ENCODE measurements at regions not wholly inside any gene's neighbourhood (a gene's known extent, or its start where the extent isn't known, plus 50 kb on each side); places are given as distances from the start of the nearest gene placed in this dataset.

DNA sequence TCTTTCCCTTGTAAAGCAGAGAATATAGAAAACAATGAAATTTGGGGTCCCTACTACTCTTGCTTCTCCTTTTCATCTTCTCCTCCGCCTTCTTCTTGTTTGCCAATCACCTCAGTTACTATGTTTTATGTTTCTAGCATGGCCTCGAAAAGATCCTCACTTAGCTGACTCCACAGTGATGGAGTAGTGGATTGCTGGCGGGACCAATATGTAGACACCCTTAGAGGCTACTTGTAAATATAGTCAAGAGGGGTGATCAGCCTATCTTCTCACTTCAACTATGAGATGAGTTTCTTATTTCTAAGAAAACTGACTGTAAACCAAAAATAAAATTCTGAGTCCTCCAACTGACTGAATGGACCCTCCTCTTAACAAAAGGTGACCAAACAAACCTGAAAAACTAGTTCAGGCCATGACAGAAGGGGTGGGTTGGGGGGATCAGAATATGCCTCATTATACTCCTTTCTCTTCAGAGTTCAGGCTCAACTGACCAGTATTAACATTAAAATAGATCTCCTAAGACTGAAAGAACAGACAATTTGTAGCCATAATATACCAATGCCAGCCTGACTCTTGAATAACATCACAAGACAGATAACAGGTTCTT, 829.0 kb downstream of the TLE4 start:
- H3K9me3 Mint-ChIP-seq = peaks cover 0 to 12% (median 2%) of the 10 kb centered on the region in 7 donors
- Histone ChIP-seq H3K4me3 (ENCODE audit: low read depth, low read length) (no peak overlapping the region), H3K27ac (ENCODE audit: insufficient read depth, low read length, poor library complexity, severe bottlenecking) (no peak overlapping the region), H3K4me1 (ENCODE audit: control insufficient read depth, insufficient read depth, low read length, poor library complexity, severe bottlenecking) (no peaks in the 10 kb centered on the region), H3K9me3 (ENCODE audit: control insufficient read depth in 2 of 2, low read length in 2 of 2) (no peaks in the 10 kb centered on the region), H3K27me3 (ENCODE audit: control insufficient read depth, insufficient read depth, low read length) (no peaks in the 10 kb centered on the region), H3K36me3 (ENCODE audit: control insufficient read depth, insufficient read depth, low read length) (no peaks in the 10 kb centered on the region)
- no peak overlapping the region for H3K27ac Mint-ChIP-seq
- no peaks in the 10 kb centered on the region for H3K36me3 Mint-ChIP-seq
- ATAC-seq (ENCODE audit: low read depth in 2 of 2) = no peak
- H3K27me3 Mint-ChIP-seq = no peaks in the 10 kb centered on the region
- no peaks in the 10 kb centered on the region for H3K4me1 Mint-ChIP-seq
- H3K4me3 Mint-ChIP-seq = no peak overlapping the region
- DNase-seq = no peak

DNA sequence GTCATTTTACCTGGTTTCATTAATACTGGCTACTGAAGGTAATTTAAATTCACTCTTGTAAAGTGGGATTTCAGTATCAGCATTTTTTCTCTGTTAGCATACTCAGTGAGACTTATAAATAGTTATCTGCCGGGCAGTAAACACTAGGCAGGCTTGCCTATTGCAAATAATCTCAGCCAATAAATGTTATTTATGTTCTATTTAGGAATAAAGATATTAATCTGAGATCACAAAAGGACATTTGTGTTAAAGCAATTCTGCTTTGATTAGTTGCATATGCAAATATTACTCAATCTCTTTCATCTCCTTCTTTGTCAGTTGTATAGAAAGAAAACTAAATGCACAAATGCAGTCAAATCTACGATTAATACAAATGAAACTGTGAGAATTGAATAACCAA, 827.8 kb downstream of the TLE4 start:
- Histone ChIP-seq H3K27ac (ENCODE audit: insufficient read depth, low read length, poor library complexity, severe bottlenecking) (no peak overlapping the region), H3K4me1 (ENCODE audit: control insufficient read depth, insufficient read depth, low read length, poor library complexity, severe bottlenecking) (no peaks in the 10 kb centered on the region), H3K27me3 (ENCODE audit: control insufficient read depth, insufficient read depth, low read length) (no peaks in the 10 kb centered on the region), H3K4me3 (ENCODE audit: low read depth, low read length) (no peak overlapping the region), H3K9me3 (ENCODE audit: control insufficient read depth in 2 of 2, low read length in 2 of 2) (no peaks in the 10 kb centered on the region), H3K36me3 (ENCODE audit: control insufficient read depth, insufficient read depth, low read length) (no peaks in the 10 kb centered on the region)
- no peak for ATAC-seq (ENCODE audit: low read depth in 2 of 2)
- H3K27me3 Mint-ChIP-seq = no peaks in the 10 kb centered on the region
- H3K27ac Mint-ChIP-seq = no peak overlapping the region
- no peak overlapping the region for H3K4me3 Mint-ChIP-seq
- DNase-seq = no peak
- no peaks in the 10 kb centered on the region for H3K4me1 Mint-ChIP-seq
- H3K36me3 Mint-ChIP-seq = no peaks in the 10 kb centered on the region
- peaks cover 0 to 12% (median 2%) of the 10 kb centered on the region in 7 donors for H3K9me3 Mint-ChIP-seq

DNA sequence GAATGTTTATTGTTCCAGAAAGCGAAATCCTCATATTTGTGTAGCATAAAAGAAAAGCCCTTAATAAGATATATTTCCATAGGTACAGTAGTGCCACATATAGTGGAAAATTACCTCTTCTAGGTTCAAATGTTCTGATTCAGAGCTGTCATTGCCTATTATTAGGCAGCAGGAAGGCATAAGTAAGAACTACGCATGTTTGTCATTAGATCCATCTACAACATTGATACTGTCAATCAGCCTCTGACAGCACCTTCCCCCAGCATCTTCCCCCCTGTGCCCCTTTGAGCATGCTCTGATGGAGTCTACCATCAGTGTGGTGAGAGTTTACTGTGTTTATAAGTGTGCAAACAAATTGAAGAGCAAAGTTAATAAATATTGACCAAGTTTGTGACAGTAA, 816.1 kb downstream of the TLE4 start:
- H3K4me1 Mint-ChIP-seq = no peaks in the 10 kb centered on the region
- H3K9me3 ChIP-seq (ENCODE audit: control insufficient read depth in 2 of 2, low read length in 2 of 2) = no peaks in the 10 kb centered on the region
- H3K27me3 ChIP-seq (ENCODE audit: control insufficient read depth, insufficient read depth, low read length) = no peaks in the 10 kb centered on the region
- DNase-seq (no peak), ATAC-seq (ENCODE audit: low read depth in 2 of 2) (no peak)
- H3K4me3 Mint-ChIP-seq = no peak overlapping the region
- peaks cover 0 to 12% (median 9%) of the 10 kb centered on the region in 7 donors for H3K9me3 Mint-ChIP-seq
- H3K27ac Mint-ChIP-seq = no peak overlapping the region
- H3K27ac ChIP-seq (ENCODE audit: insufficient read depth, low read length, poor library complexity, severe bottlenecking) = no peak overlapping the region
- H3K27me3 Mint-ChIP-seq = no peaks in the 10 kb centered on the region
- no peaks in the 10 kb centered on the region for H3K36me3 ChIP-seq (ENCODE audit: control insufficient read depth, insufficient read depth, low read length)
- no peaks in the 10 kb centered on the region for H3K4me1 ChIP-seq (ENCODE audit: control insufficient read depth, insufficient read depth, low read length, poor library complexity, severe bottlenecking)
- H3K4me3 ChIP-seq (ENCODE audit: low read depth, low read length) = no peak overlapping the region
- H3K36me3 Mint-ChIP-seq = no peaks in the 10 kb centered on the region

DNA sequence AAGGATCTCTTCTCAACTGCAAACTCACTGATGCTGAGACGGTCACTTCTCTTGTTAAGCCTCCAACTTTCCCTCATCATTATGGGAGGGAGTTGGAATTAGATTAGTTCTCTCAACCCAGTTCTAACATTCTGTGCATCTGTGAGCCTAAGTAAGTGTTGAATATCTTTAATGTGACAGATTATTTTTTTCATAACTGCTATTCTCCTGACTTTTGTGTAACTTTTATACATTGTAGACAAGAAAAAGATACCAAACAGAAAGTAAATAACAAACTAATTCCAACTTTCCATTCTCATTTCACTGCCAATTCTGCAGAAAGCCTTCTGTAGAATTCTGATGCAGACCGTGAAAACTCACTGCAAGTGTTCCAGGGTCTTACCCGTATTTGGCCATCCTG, 813.5 kb downstream of the TLE4 start:
- ATAC-seq (ENCODE audit: low read depth in 2 of 2) = no peak
- peaks cover 0 to 9% (median 5%) of the 10 kb centered on the region in 7 donors for H3K9me3 Mint-ChIP-seq
- H3K4me1 Mint-ChIP-seq = no peaks in the 10 kb centered on the region

DNA sequence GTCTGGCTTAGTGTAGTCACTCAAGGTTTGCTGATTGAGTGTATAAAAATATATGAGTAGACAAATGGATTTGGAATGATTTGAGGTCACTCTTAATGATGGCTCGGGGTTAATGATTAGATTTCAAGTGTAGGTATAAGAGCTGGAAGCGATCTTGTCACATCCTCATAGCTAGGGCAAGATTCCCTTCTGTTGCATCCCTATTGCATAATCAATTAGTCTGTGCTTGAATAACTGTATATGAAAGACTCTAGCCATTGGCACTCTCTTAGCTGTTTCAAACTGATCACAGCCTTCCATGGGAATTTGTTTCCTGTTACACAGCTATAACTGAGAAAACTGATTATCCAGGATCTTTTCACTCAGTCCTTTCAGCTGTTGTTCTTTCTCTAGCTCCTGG, 811.6 kb downstream of the TLE4 start:
- no peaks in the 10 kb centered on the region for H3K9me3 ChIP-seq (ENCODE audit: control insufficient read depth in 2 of 2, low read length in 2 of 2)
- DNase-seq (no peak), ATAC-seq (ENCODE audit: low read depth in 2 of 2) (no peak)
- Mint-ChIP-seq H3K4me1 (no peaks in the 10 kb centered on the region), H3K27me3 (no peaks in the 10 kb centered on the region), H3K4me3 (no peak overlapping the region), H3K9me3 (peaks cover 0 to 9% (median 4%) of the 10 kb centered on the region in 7 donors), H3K27ac (no peak overlapping the region), H3K36me3 (no peaks in the 10 kb centered on the region)
- H3K27me3 ChIP-seq (ENCODE audit: control insufficient read depth, insufficient read depth, low read length) = no peaks in the 10 kb centered on the region
- H3K36me3 ChIP-seq (ENCODE audit: control insufficient read depth, insufficient read depth, low read length) = no peaks in the 10 kb centered on the region
- H3K4me3 ChIP-seq (ENCODE audit: low read depth, low read length) = no peak overlapping the region
- no peaks in the 10 kb centered on the region for H3K4me1 ChIP-seq (ENCODE audit: control insufficient read depth, insufficient read depth, low read length, poor library complexity, severe bottlenecking)
- no peak overlapping the region for H3K27ac ChIP-seq (ENCODE audit: insufficient read depth, low read length, poor library complexity, severe bottlenecking)

More for the DNA sequence above, 813.5 kb downstream of the TLE4 start:
- no peaks in the 10 kb centered on the region for H3K36me3 Mint-ChIP-seq
- no peak for DNase-seq
- Histone ChIP-seq H3K27ac (ENCODE audit: insufficient read depth, low read length, poor library complexity, severe bottlenecking) (no peak overlapping the region), H3K36me3 (ENCODE audit: control insufficient read depth, insufficient read depth, low read length) (no peaks in the 10 kb centered on the region), H3K27me3 (ENCODE audit: control insufficient read depth, insufficient read depth, low read length) (no peaks in the 10 kb centered on the region), H3K4me3 (ENCODE audit: low read depth, low read length) (no peak overlapping the region), H3K9me3 (ENCODE audit: control insufficient read depth in 2 of 2, low read length in 2 of 2) (no peaks in the 10 kb centered on the region), H3K4me1 (ENCODE audit: control insufficient read depth, insufficient read depth, low read length, poor library complexity, severe bottlenecking) (no peaks in the 10 kb centered on the region)
- H3K27ac Mint-ChIP-seq = no peak overlapping the region
- H3K27me3 Mint-ChIP-seq = no peaks in the 10 kb centered on the region
- no peak overlapping the region for H3K4me3 Mint-ChIP-seq

DNA sequence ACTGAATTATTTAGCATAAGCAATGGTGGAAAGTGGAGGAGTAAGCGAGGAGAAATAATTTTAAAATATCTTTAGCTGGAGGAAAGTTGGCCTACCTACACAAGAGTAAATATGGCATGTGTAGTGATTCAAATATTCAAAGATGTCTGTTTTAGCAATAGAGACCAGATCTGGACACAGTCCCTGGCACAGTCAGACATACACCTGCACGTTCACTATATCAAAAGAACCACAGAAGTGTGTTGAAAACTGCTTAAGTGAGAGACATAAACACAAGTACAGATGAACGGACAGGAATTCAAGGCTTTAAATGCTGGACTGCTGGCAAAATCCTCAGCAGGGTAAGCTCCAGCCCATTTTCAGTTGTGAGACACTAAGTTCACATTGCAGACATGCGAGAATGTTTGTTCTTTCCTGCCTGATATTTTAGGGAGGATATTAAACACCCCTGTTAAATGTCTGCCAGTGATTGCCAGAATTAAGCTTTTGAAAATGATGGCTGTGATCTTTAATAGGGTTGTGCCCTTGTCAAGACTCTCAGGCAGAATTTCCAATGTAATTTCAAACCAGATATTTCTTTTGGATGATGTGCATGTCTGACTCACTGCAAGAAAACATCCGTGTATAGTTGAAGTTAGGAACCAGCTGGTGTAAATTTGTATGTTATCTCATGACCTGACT, 810.6 kb downstream of the TLE4 start:
- H3K9me3 ChIP-seq (ENCODE audit: control insufficient read depth in 2 of 2, low read length in 2 of 2) = no peaks in the 10 kb centered on the region
- H3K36me3 ChIP-seq (ENCODE audit: control insufficient read depth, insufficient read depth, low read length) = no peaks in the 10 kb centered on the region
- no peak for ATAC-seq (ENCODE audit: low read depth in 2 of 2)
- DNase-seq = no peak
- H3K4me3 ChIP-seq (ENCODE audit: low read depth, low read length) = no peak overlapping the region
- H3K27ac ChIP-seq (ENCODE audit: insufficient read depth, low read length, poor library complexity, severe bottlenecking) = no peak overlapping the region
- no peaks in the 10 kb centered on the region for H3K4me1 ChIP-seq (ENCODE audit: control insufficient read depth, insufficient read depth, low read length, poor library complexity, severe bottlenecking)
- Mint-ChIP-seq H3K27ac (no peak overlapping the region), H3K36me3 (no peaks in the 10 kb centered on the region), H3K4me3 (no peak overlapping the region), H3K27me3 (no peaks in the 10 kb centered on the region), H3K9me3 (peaks cover 0 to 12% (median 3%) of the 10 kb centered on the region in 7 donors), H3K4me1 (no peaks in the 10 kb centered on the region)
- H3K27me3 ChIP-seq (ENCODE audit: control insufficient read depth, insufficient read depth, low read length) = no peaks in the 10 kb centered on the region

DNA sequence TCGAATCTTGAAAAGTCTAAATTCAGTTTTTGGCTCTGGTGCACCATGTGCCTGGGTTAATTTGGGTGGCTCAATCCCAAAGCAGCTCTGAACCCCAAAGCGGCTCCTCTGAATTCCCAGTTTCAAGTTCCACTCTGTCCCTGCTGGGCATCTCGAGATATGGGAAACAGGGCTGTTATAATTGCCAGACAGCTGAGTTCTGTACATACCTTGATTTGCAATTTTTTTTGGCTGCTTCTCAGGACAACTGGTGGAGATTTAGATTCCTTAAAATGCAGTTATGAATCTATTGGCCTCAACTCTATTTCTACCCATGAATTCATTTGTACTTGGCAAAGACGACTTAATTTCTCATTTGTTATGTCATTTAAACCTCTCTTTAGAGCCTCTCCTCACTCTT, 808.5 kb downstream of the TLE4 start:
- H3K36me3 ChIP-seq (ENCODE audit: control insufficient read depth, insufficient read depth, low read length) = no peaks in the 10 kb centered on the region
- H3K9me3 ChIP-seq (ENCODE audit: control insufficient read depth in 2 of 2, low read length in 2 of 2) = no peaks in the 10 kb centered on the region
- Mint-ChIP-seq H3K36me3 (no peaks in the 10 kb centered on the region), H3K4me3 (no peak overlapping the region), H3K27ac (no peak overlapping the region), H3K9me3 (peaks cover 0 to 5% (median 3%) of the 10 kb centered on the region in 7 donors), H3K27me3 (no peaks in the 10 kb centered on the region), H3K4me1 (no peaks in the 10 kb centered on the region)
- H3K4me1 ChIP-seq (ENCODE audit: control insufficient read depth, insufficient read depth, low read length, poor library complexity, severe bottlenecking) = no peaks in the 10 kb centered on the region
- no peak for ATAC-seq (ENCODE audit: low read depth in 2 of 2)
- no peak overlapping the region for H3K27ac ChIP-seq (ENCODE audit: insufficient read depth, low read length, poor library complexity, severe bottlenecking)
- no peak overlapping the region for H3K4me3 ChIP-seq (ENCODE audit: low read depth, low read length)
- no peaks in the 10 kb centered on the region for H3K27me3 ChIP-seq (ENCODE audit: control insufficient read depth, insufficient read depth, low read length)
- no peak for DNase-seq

DNA sequence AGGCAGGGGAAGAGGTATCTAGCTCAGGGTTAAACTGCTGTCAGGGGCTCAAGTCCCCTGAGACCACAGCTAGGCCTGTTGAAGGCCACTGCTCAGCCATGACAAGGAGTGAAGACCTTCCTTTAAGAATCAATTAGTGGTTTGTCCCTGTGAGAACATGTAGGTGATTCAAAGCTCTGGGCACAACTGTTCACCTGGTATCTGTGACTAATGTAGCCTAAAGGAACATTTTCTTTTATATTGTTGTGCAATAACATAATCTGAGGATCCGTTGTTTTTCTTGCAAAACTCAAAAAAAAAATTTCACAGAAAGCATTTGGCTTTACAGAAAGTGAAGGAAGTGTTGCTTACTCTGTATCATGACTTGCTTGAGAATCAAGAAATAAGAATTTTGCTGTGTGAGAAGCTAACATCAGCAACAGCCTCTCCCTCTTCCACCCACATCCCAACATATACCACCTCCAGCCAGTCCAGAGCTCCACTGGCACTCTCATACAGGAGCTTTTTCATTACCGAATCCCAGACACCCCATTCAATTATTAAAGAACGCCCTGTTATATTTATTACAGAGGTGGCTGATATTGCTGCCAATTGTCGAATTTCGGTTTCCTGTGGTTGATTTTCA, 807.0 kb downstream of the TLE4 start:
- Mint-ChIP-seq H3K4me1 (no peaks in the 10 kb centered on the region), H3K4me3 (no peak overlapping the region), H3K9me3 (peaks cover 0 to 7% (median 2%) of the 10 kb centered on the region in 7 donors), H3K27me3 (no peaks in the 10 kb centered on the region), H3K36me3 (no peaks in the 10 kb centered on the region), H3K27ac (no peak overlapping the region)
- Histone ChIP-seq H3K4me3 (ENCODE audit: low read depth, low read length) (no peak overlapping the region), H3K4me1 (ENCODE audit: control insufficient read depth, insufficient read depth, low read length, poor library complexity, severe bottlenecking) (no peaks in the 10 kb centered on the region), H3K27ac (ENCODE audit: insufficient read depth, low read length, poor library complexity, severe bottlenecking) (no peak overlapping the region), H3K9me3 (ENCODE audit: control insufficient read depth in 2 of 2, low read length in 2 of 2) (no peaks in the 10 kb centered on the region), H3K36me3 (ENCODE audit: control insufficient read depth, insufficient read depth, low read length) (no peaks in the 10 kb centered on the region), H3K27me3 (ENCODE audit: control insufficient read depth, insufficient read depth, low read length) (no peaks in the 10 kb centered on the region)
- DNase-seq (no peak), ATAC-seq (ENCODE audit: low read depth in 2 of 2) (no peak)

Data from CD4-positive, CD25-positive, alpha-beta regulatory T cell (primary cell).